Lung (tissue), 11 donors: ENCODE measurements at regions not wholly inside any gene's neighbourhood (a gene's known extent, or its start where the extent isn't known, plus 50 kb on each side); places are given as distances from the start of the nearest gene placed in this dataset.

ENCODE experiments used
- ATAC-seq: fragments of 200-7000 bp; cut with Tn5 transposase; one replicate; pipeline ENCODE4 v1.9.1; 2020; ENCODE audit warnings: moderate number of reproducible peaks; ENCODE audit not compliant: insufficient read depth, low FRiP score
- DNase-seq, 3 donors: peaks; one replicate each; pipeline ENCODE4 v3.0.0-alpha.2; 2013 to 2017
- H3K27ac ChIP-seq, 2 donors: one replicate each; pipeline ENCODE4 v1.5.1; 2013; ENCODE audit warnings: mild to moderate bottlenecking in 2 of 2, moderate library complexity in 2 of 2, control low read depth in 1 of 2, inconsistent platforms in 1 of 2, low read depth in 1 of 2, low read length in 1 of 2
- H3K27me3 ChIP-seq, 3 donors: one replicate each; pipeline ENCODE4 v1.5.1; 2013; ENCODE audit warnings: low read length in 2 of 3; ENCODE audit not compliant: control insufficient read depth in 3 of 3, insufficient read depth in 3 of 3
- H3K36me3 ChIP-seq, 4 donors: one replicate each; pipeline ENCODE4 v1.5.1; 2013; ENCODE audit warnings: low read length in 4 of 4, mild to moderate bottlenecking in 1 of 4, moderate library complexity in 1 of 4; ENCODE audit not compliant: control insufficient read depth in 4 of 4, insufficient read depth in 4 of 4
- H3K4me1 ChIP-seq, 5 donors: one replicate each; pipeline ENCODE4 v1.5.1; 2013; ENCODE audit warnings: low read length in 5 of 5, mild to moderate bottlenecking in 2 of 5, moderate library complexity in 1 of 5; ENCODE audit not compliant: control insufficient read depth in 5 of 5, insufficient read depth in 5 of 5
- H3K4me3 ChIP-seq: one replicate; pipeline ENCODE4 v1.5.1; 2013; ENCODE audit warnings: mild to moderate bottlenecking, control low read depth, moderate library complexity
- H3K9ac ChIP-seq, 2 donors: one replicate each; pipeline ENCODE4 v1.5.1; 2013; ENCODE audit warnings: low read length in 2 of 2, control low read depth in 1 of 2; ENCODE audit not compliant: insufficient read depth in 1 of 2
- H3K9me3 ChIP-seq, 4 donors: one replicate each; pipeline ENCODE4 v1.5.1; 2013; ENCODE audit warnings: low read length in 3 of 4, mild to moderate bottlenecking in 1 of 4, moderate library complexity in 1 of 4; ENCODE audit not compliant: control insufficient read depth in 4 of 4, insufficient read depth in 3 of 4
- WGBS, 2 donors: extraction: QIAGEN DNeasy Blood & Tissue Kit; methylation state at CpG; one replicate each; pipeline ENCODE4 v1.1.7; 2013; 5-methylcytosine and 5-hydroxymethylcytosine counted together
- TF ChIP-seq, protein P1 (sequence below): IDR thresholded peaks from 2 replicates; pipeline ENCODE4 v1.5.1; 2012; ENCODE audit warnings: mild to moderate bottlenecking; ENCODE audit errors: control extremely low read depth, extremely low read depth
- donor health status: control.
- donor health status: control.
- donor health status: Bipolar disorder and iron deficiency.
- donor health status: healthy.
- donor health status: DM: yes; HTN: yes; CAD: no.

GRCh38 chr1:67624680-67625079, 60.3 kb upstream of the GADD45A start:
- no peak for ATAC-seq
- H3K4me3 ChIP-seq: no peak overlapping the region

DNA sequence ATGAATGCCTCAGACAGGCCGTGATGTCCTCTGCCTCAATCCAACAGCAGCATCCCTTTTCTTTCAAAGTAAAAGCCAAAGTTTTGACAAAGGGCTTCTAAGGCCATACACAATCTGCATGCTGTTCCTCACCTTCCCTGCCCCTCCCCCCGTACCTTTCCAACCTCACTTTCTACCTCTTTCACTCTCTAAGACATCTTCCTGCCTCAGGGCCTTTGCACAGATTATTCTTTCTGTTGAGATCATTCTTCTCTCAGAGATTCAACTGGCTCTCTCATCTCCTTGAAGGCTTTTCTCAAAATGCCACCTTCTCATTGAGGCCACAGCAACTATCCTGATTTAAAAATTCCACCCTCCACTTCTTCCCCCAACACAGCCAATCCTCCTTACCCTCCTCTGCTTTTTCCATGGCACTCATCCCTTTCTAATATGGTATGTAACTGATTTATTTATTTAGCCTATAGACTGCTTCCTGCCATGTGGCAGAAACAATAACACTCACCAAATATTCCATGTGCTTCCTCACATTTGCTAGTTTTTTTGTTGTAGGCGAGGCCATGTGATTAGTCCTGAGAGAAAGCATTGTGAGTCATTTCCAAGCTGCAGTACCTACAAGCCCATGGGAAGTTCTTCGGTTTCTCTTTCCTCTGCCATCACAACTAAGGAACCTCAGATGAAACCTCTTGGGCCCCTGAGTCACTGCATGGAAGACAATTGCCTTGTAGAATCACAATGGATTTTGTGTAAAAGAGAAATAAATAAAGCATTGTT, 58.7 kb upstream of the GADD45A start:
- Histone ChIP-seq H3K27me3 (no peaks in the 10 kb centered on the region), H3K9ac (no peak overlapping the region), H3K27ac (no peak overlapping the region), H3K4me1 (peaks cover 0 to 16% (median 0%) of the 10 kb centered on the region in 5 donors), H3K9me3 (no peaks in the 10 kb centered on the region), H3K4me3 (no peak overlapping the region), H3K36me3 (no peaks in the 10 kb centered on the region)
- WGBS, 2 donors: 88% methylated on average over 4 of the region's 4 CpGs
- TF ChIP-seq, protein P1, sequence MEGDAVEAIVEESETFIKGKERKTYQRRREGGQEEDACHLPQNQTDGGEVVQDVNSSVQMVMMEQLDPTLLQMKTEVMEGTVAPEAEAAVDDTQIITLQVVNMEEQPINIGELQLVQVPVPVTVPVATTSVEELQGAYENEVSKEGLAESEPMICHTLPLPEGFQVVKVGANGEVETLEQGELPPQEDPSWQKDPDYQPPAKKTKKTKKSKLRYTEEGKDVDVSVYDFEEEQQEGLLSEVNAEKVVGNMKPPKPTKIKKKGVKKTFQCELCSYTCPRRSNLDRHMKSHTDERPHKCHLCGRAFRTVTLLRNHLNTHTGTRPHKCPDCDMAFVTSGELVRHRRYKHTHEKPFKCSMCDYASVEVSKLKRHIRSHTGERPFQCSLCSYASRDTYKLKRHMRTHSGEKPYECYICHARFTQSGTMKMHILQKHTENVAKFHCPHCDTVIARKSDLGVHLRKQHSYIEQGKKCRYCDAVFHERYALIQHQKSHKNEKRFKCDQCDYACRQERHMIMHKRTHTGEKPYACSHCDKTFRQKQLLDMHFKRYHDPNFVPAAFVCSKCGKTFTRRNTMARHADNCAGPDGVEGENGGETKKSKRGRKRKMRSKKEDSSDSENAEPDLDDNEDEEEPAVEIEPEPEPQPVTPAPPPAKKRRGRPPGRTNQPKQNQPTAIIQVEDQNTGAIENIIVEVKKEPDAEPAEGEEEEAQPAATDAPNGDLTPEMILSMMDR: no peak
- peak in 1 of 3 donors; percentile 21 for DNase-seq
- no peak for ATAC-seq

More at GRCh38 chr1:67624680-67625079, 60.3 kb upstream of the GADD45A start:
- Histone ChIP-seq H3K9ac (no peak overlapping the region), H3K9me3 (no peaks in the 10 kb centered on the region), H3K36me3 (no peaks in the 10 kb centered on the region), H3K4me1 (peaks cover 0 to 9% (median 0%) of the 10 kb centered on the region in 5 donors), H3K27ac (no peak overlapping the region), H3K27me3 (no peaks in the 10 kb centered on the region)
- TF ChIP-seq, protein P1: no peak
- 93 to 95% methylated on average over 2 of the region's 2 CpGs for WGBS, 2 donors
- DNase-seq: no peak

- no peak overlapping the region for H3K27ac ChIP-seq
- no peak overlapping the region for H3K9ac ChIP-seq
- H3K27me3 ChIP-seq: no peaks in the 10 kb centered on the region
- 92 to 96% methylated on average over 1 of the region's 1 CpG for WGBS, 2 donors
- DNase-seq (peak in 1 of 3 donors; percentile 20), ATAC-seq (no peak)
- no peak overlapping the region for H3K4me3 ChIP-seq
- H3K4me1 ChIP-seq: peaks cover 0 to 16% (median 0%) of the 10 kb centered on the region in 5 donors
- H3K9me3 ChIP-seq: no peaks in the 10 kb centered on the region
- TF ChIP-seq, protein P1: no peak
- H3K36me3 ChIP-seq: no peaks in the 10 kb centered on the region
Measured at GRCh38 chr1:67626861-67627235, 58.2 kb upstream of the GADD45A start.

DNA sequence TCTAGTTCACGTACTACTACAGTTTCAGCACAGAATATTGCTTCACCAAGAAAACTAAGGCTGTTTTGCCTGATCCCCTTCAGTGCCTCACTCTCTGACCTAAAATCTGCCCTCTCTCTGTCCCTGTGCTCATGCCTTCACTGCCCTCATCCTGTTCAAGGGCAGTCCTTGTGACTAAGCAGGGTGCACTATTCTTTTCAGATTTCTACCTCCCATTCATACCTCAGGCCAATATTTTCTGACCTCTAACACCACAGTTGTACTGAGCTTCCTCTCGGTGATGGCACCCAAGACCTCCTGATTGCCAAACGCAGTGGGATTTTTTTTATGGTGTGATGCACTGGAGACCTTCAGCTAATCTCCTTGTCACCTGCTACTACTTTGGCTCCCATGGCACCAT, 57.7 kb upstream of the GADD45A start:
- no peaks in the 10 kb centered on the region for H3K36me3 ChIP-seq
- no peak overlapping the region for H3K27ac ChIP-seq
- H3K9me3 ChIP-seq: no peaks in the 10 kb centered on the region
- no peaks in the 10 kb centered on the region for H3K27me3 ChIP-seq
- no peak overlapping the region for H3K9ac ChIP-seq
- peaks cover 0 to 16% (median 0%) of the 10 kb centered on the region in 5 donors for H3K4me1 ChIP-seq
- 90 to 94% methylated on average over 3 of the region's 3 CpGs for WGBS, 2 donors
- TF ChIP-seq, protein P1: no peak
- no peak overlapping the region for H3K4me3 ChIP-seq
- DNase-seq (no peak), ATAC-seq (no peak)
